Small intestine (tissue), 7 donors: ENCODE measurements at regions not wholly inside any gene's neighbourhood (a gene's known extent, or its start where the extent isn't known, plus 50 kb on each side); places are given as distances from the start of the nearest gene placed in this dataset.

Source experiments
- DNase-seq, 2 donors: peaks; one replicate each; pipeline versions ENCODE4 v3.0.0 to v3.0.0-alpha.2; 2013
- FAIRE-seq: peaks from 2 replicates; lab custom pipeline; 2012; peaks lifted over from hg19 to GRCh38; lab: Jason Lieb, UNC
- H3K27ac ChIP-seq, 3 donors: one replicate each; pipeline ENCODE4 v1.5.1; 2013; ENCODE audit warnings: low read length in 2 of 3, mild to moderate bottlenecking in 2 of 3, control low read depth in 1 of 3, inconsistent platforms in 1 of 3, low read depth in 1 of 3, moderate library complexity in 1 of 3
- H3K27me3 ChIP-seq, 3 donors: one replicate each; pipeline ENCODE4 v1.6.1; 2013; ENCODE audit warnings: low read length in 3 of 3, inconsistent platforms in 1 of 3; ENCODE audit not compliant: control insufficient read depth in 3 of 3, insufficient read depth in 3 of 3
- H3K36me3 ChIP-seq, 3 donors: one replicate each; pipeline ENCODE4 v1.6.1; 2013; ENCODE audit warnings: low read length in 3 of 3, inconsistent platforms in 1 of 3, low read depth in 1 of 3, mild to moderate bottlenecking in 1 of 3, moderate library complexity in 1 of 3; ENCODE audit not compliant: control insufficient read depth in 3 of 3, insufficient read depth in 2 of 3
- H3K4me1 ChIP-seq, 3 donors: one replicate each; pipeline ENCODE4 v1.6.1; 2013; ENCODE audit warnings: low read length in 2 of 3, inconsistent platforms in 1 of 3, low read depth in 1 of 3, mild to moderate bottlenecking in 1 of 3, moderate library complexity in 1 of 3; ENCODE audit not compliant: control insufficient read depth in 3 of 3, insufficient read depth in 2 of 3
- H3K4me3 ChIP-seq, 3 donors: one replicate each; pipeline ENCODE4 v1.5.1; 2013; ENCODE audit warnings: low read length in 3 of 3, control low read depth in 1 of 3, inconsistent platforms in 1 of 3, low read depth in 1 of 3, mild to moderate bottlenecking in 1 of 3, moderate library complexity in 1 of 3
- H3K9me3 ChIP-seq, 2 donors: one replicate each; pipeline ENCODE4 v1.6.1; 2013; ENCODE audit warnings: low read depth in 1 of 2, low read length in 1 of 2; ENCODE audit not compliant: control insufficient read depth in 2 of 2, insufficient read depth in 1 of 2
- WGBS, 3 donors: extraction: QIAGEN DNeasy Blood & Tissue Kit; methylation state at CpG; one replicate each; pipeline ENCODE4 v1.1.7; 2013; 5-methylcytosine and 5-hydroxymethylcytosine counted together
- donor health status: healthy with polysubstance abuse.
- donor health status: control.
- donor health status: control.
- donor health status: Bipolar disorder and iron deficiency.
- donor health status: healthy.

- Histone ChIP-seq H3K36me3 (no peaks in the 10 kb centered on the region), H3K4me3 (no peak overlapping the region), H3K27me3 (no peaks in the 10 kb centered on the region), H3K4me1 (no peaks in the 10 kb centered on the region), H3K9me3 (no peaks in the 10 kb centered on the region), H3K27ac (no peak overlapping the region)
- DNase-seq (no peak), FAIRE-seq (no peak)
- 67 to 83% (median 69%) methylated on average over 3 of the region's 3 CpGs for WGBS, 3 donors
Observed at GRCh38 chr15:96219681-96220080, 110.8 kb upstream of the NR2F2 start.

GRCh38 chr15:96220657-96221056 lies 109.8 kb upstream of the NR2F2 start:
- 88 to 93% (median 92%) methylated on average over 3 of the region's 3 CpGs for WGBS, 3 donors
- DNase-seq: no peak

GRCh38 chr15:96222981-96223380 lies 107.5 kb upstream of the NR2F2 start:
- FAIRE-seq: no peak
- no peak for DNase-seq
- H3K27ac ChIP-seq: no peak overlapping the region
- H3K9me3 ChIP-seq: no peaks in the 10 kb centered on the region
- 75 to 80% (median 78%) methylated on average over 10 of the region's 10 CpGs for WGBS, 3 donors
- no peaks in the 10 kb centered on the region for H3K36me3 ChIP-seq
- H3K4me1 ChIP-seq: peaks cover 0 to 5% (median 0%) of the 10 kb centered on the region in 3 donors
- no peaks in the 10 kb centered on the region for H3K27me3 ChIP-seq
- no peak overlapping the region for H3K4me3 ChIP-seq

More at GRCh38 chr15:96220657-96221056, 109.8 kb upstream of the NR2F2 start:
- no peak for FAIRE-seq
- Histone ChIP-seq H3K4me1 (peaks cover 0 to 3% (median 0%) of the 10 kb centered on the region in 3 donors), H3K4me3 (no peak overlapping the region), H3K27ac (no peak overlapping the region), H3K9me3 (no peaks in the 10 kb centered on the region), H3K36me3 (no peaks in the 10 kb centered on the region), H3K27me3 (no peaks in the 10 kb centered on the region)

- WGBS, 3 donors: 87 to 89% (median 89%) methylated on average over 2 of the region's 2 CpGs
Observed at GRCh38 chr15:96223939-96224338, 106.6 kb upstream of the NR2F2 start.

GRCh38 chr15:96225642-96226259 lies 104.7 kb upstream of the NR2F2 start:
- Histone ChIP-seq H3K4me3 (no peak overlapping the region), H3K4me1 (peaks cover 0 to 5% (median 0%) of the 10 kb centered on the region in 3 donors), H3K9me3 (no peaks in the 10 kb centered on the region), H3K27ac (peak overlapping the region in 1 of 3 donors; percentile 19), H3K27me3 (no peaks in the 10 kb centered on the region), H3K36me3 (no peaks in the 10 kb centered on the region)
- no peak for FAIRE-seq
- 15 to 37% (median 26%) methylated on average over 5 of the region's 5 CpGs for WGBS, 3 donors
- DNase-seq: peak in 1 of 2 donors; percentile 59

More at GRCh38 chr15:96223939-96224338, 106.6 kb upstream of the NR2F2 start:
- no peaks in the 10 kb centered on the region for H3K36me3 ChIP-seq
- no peak for DNase-seq
- no peak overlapping the region for H3K27ac ChIP-seq
- H3K9me3 ChIP-seq: no peaks in the 10 kb centered on the region
- H3K27me3 ChIP-seq: no peaks in the 10 kb centered on the region
- H3K4me1 ChIP-seq: peaks cover 0 to 5% (median 0%) of the 10 kb centered on the region in 3 donors
- H3K4me3 ChIP-seq: no peak overlapping the region
- no peak for FAIRE-seq

- no peaks in the 10 kb centered on the region for H3K36me3 ChIP-seq
- no peak for DNase-seq
- H3K4me1 ChIP-seq: peaks cover 0 to 3% (median 0%) of the 10 kb centered on the region in 3 donors
- H3K27ac ChIP-seq: no peak overlapping the region
- no peak for FAIRE-seq
- H3K9me3 ChIP-seq: no peaks in the 10 kb centered on the region
- H3K27me3 ChIP-seq: no peaks in the 10 kb centered on the region
- 71 to 78% (median 76%) methylated on average over 3 of the region's 3 CpGs for whole genome bisulfite sequencing, 3 donors
- no peak overlapping the region for H3K4me3 ChIP-seq
Observed at GRCh38 chr15:96230526-96231181, 99.8 kb upstream of the NR2F2 start.

GRCh38 chr15:96232335-96232734 lies 98.2 kb upstream of the NR2F2 start:
- no peak overlapping the region for H3K4me3 ChIP-seq
- no peaks in the 10 kb centered on the region for H3K36me3 ChIP-seq
- DNase-seq: no peak
- H3K9me3 ChIP-seq: no peaks in the 10 kb centered on the region
- no peaks in the 10 kb centered on the region for H3K27me3 ChIP-seq
- 89 to 93% (median 93%) methylated on average over 3 of the region's 3 CpGs for WGBS, 3 donors
- no peak overlapping the region for H3K27ac ChIP-seq
- no peak for FAIRE-seq
- no peaks in the 10 kb centered on the region for H3K4me1 ChIP-seq

GRCh38 chr15:96234109-96234892 lies 96.2 kb upstream of the NR2F2 start:
- DNase-seq: no peak

More at GRCh38 chr15:96234109-96234892, 96.2 kb upstream of the NR2F2 start:
- H3K36me3 ChIP-seq: no peaks in the 10 kb centered on the region
- no peak for FAIRE-seq
- no peaks in the 10 kb centered on the region for H3K27me3 ChIP-seq
- H3K27ac ChIP-seq: no peak overlapping the region
- WGBS, 3 donors: 71 to 78% (median 72%) methylated on average over 12 of the region's 12 CpGs
- no peaks in the 10 kb centered on the region for H3K9me3 ChIP-seq
- no peak overlapping the region for H3K4me3 ChIP-seq
- no peaks in the 10 kb centered on the region for H3K4me1 ChIP-seq
